Activated B cell treated with CpG ODN at 0.5 μM for 24 hours (primary cell): ENCODE measurements at regions not wholly inside any gene's neighbourhood (a gene's known extent, or its start where the extent isn't known, plus 50 kb on each side); places are given as distances from the start of the nearest gene placed in this dataset.

ENCODE experiments used
- ATAC-seq: fragments of 200-7000 bp; cut with Tn5 transposase; one replicate; pipeline ENCODE4 v1.10.0; 2021; ENCODE audit warnings: low read depth, mild to moderate bottlenecking, moderate library complexity
- CTCF ChIA-PET: fragments of 350-600 bp; sonication (Branson Sonifier 250); formaldehyde crosslinking; loops from one replicate; lab custom pipeline; 2021; ENCODE audit warnings: antibody characterized with exemption; lab: Charles Lee
- POLR2A ChIA-PET: fragments of 350-600 bp; sonication (Branson Sonifier 250); formaldehyde crosslinking; loops from one replicate; lab custom pipeline; 2021; ENCODE audit warnings: antibody characterized with exemption; lab: Charles Lee
- DNase-seq: peaks from one replicate; pipeline ENCODE4 v3.0.0; 2022
- H3K27ac Mint-ChIP-seq: one replicate; pipeline ENCODE4 v1.8.0; 2020; ENCODE audit warnings: mixed read lengths
- H3K27me3 Mint-ChIP-seq: one replicate; pipeline ENCODE4 v1.8.0; 2021; ENCODE audit warnings: mixed read lengths
- H3K36me3 Mint-ChIP-seq: one replicate; pipeline ENCODE4 v1.8.0; 2021; ENCODE audit warnings: low read depth, mixed read lengths
- H3K4me1 Mint-ChIP-seq: one replicate; pipeline ENCODE4 v1.8.0; 2021; ENCODE audit warnings: mixed read lengths
- H3K4me3 Mint-ChIP-seq: one replicate; pipeline ENCODE4 v1.8.0; 2020; ENCODE audit warnings: mild to moderate bottlenecking, mixed read lengths
- H3K9me3 Mint-ChIP-seq: one replicate; pipeline ENCODE4 v1.8.0; 2020; ENCODE audit warnings: mixed read lengths
- CTCF ChIP-seq: fragments of 200-600 bp; IDR thresholded peaks from one replicate; pipeline ENCODE4 v1.8.0; 2022; ENCODE audit warnings: antibody characterized with exemption, mild to moderate bottlenecking
- intact Hi-C: fragments of 100-400 bp; cut with micrococcal nuclease; formaldehyde crosslinking; loops from one replicate; pipeline ENCODE4 v1.15.1; 2024

GRCh38 chr13:34166406-34166805 is 348.5 kb downstream of the RFC3 start:
- Mint-ChIP-seq H3K36me3 (no peaks in the 10 kb centered on the region), H3K4me1 (no peaks in the 10 kb centered on the region)

GRCh38 chr13:34167347-34167746 is 349.4 kb downstream of the RFC3 start:
- no peak for TF ChIP-seq CTCF

More at GRCh38 chr13:34166406-34166805, 348.5 kb downstream of the RFC3 start:
- no peak overlapping the region for H3K27ac Mint-ChIP-seq
- no peak overlapping the region for H3K4me3 Mint-ChIP-seq
- CTCF ChIA-PET: no interaction called here
- POLR2A ChIA-PET: no interaction called here
- no peaks in the 10 kb centered on the region for H3K9me3 Mint-ChIP-seq
- DNase-seq (no peak), ATAC-seq (no peak)
- TF ChIP-seq CTCF: no peak
- H3K27me3 Mint-ChIP-seq: no peaks in the 10 kb centered on the region
- intact Hi-C loops: no loop called here

GRCh38 chr13:34172048-34172447 is 354.1 kb downstream of the RFC3 start:
- ATAC-seq (no peak), DNase-seq (no peak)
- no peak for TF ChIP-seq CTCF
- intact Hi-C loops: no loop called here
- Mint-ChIP-seq H3K4me1 (no peaks in the 10 kb centered on the region), H3K36me3 (no peaks in the 10 kb centered on the region), H3K27ac (no peak overlapping the region), H3K9me3 (no peaks in the 10 kb centered on the region), H3K27me3 (no peaks in the 10 kb centered on the region), H3K4me3 (no peak overlapping the region)
- CTCF ChIA-PET: no interaction called here
- POLR2A ChIA-PET: no interaction called here

More at GRCh38 chr13:34167347-34167746, 349.4 kb downstream of the RFC3 start:
- Mint-ChIP-seq H3K27me3 (no peaks in the 10 kb centered on the region), H3K27ac (no peak overlapping the region), H3K4me1 (no peaks in the 10 kb centered on the region), H3K9me3 (no peaks in the 10 kb centered on the region), H3K4me3 (no peak overlapping the region), H3K36me3 (no peaks in the 10 kb centered on the region)
- intact Hi-C loops: no loop called here
- CTCF ChIA-PET: no interaction called here
- DNase-seq (no peak), ATAC-seq (no peak)
- POLR2A ChIA-PET: no interaction called here

- Mint-ChIP-seq H3K4me3 (no peak overlapping the region), H3K36me3 (no peaks in the 10 kb centered on the region), H3K4me1 (no peaks in the 10 kb centered on the region), H3K27me3 (no peaks in the 10 kb centered on the region), H3K9me3 (no peaks in the 10 kb centered on the region), H3K27ac (no peak overlapping the region)
- TF ChIP-seq CTCF: no peak
- intact Hi-C loops: no loop called here
- no peak for DNase-seq
- ChIA-PET CTCF (no interaction called here), POLR2A (no interaction called here)
- no peak for ATAC-seq
Observed at GRCh38 chr13:34174671-34175145, 356.8 kb downstream of the RFC3 start.

GRCh38 chr13:34175551-34175950 is 357.6 kb downstream of the RFC3 start:
- CTCF ChIA-PET: no interaction called here
- Mint-ChIP-seq H3K4me3 (no peak overlapping the region), H3K27me3 (no peaks in the 10 kb centered on the region), H3K27ac (no peak overlapping the region), H3K9me3 (no peaks in the 10 kb centered on the region), H3K4me1 (no peaks in the 10 kb centered on the region), H3K36me3 (no peaks in the 10 kb centered on the region)
- POLR2A ChIA-PET: no interaction called here
- no peak for TF ChIP-seq CTCF
- intact Hi-C loops: no loop called here
- DNase-seq: no peak
- ATAC-seq: no peak
